HG03442 (cell line): ENCODE measurements at regions not wholly inside any gene's neighbourhood (a gene's known extent, or its start where the extent isn't known, plus 50 kb on each side); places are given as distances from the start of the nearest gene placed in this dataset.
"Not testable (repeated sequence)": the region's sequence is repeated elsewhere in the genome, so short reads cannot be mapped to it uniquely, and the experiment has no call there.

Experiments
- ATAC-seq: cut with Tn5 transposase; IDR thresholded peaks from one replicate; pipeline ENCODE4 v1.9.1; 2021; ENCODE audit warnings: mild to moderate bottlenecking, moderate library complexity; ENCODE audit not compliant: unreplicated experiment

- ATAC-seq = no peak
Measured at GRCh38 chr6:156689656-156690055, 87.5 kb upstream of the ARID1B start.

- no peak for ATAC-seq
Measured at GRCh38 chr6:156688620-156688971, 88.6 kb upstream of the ARID1B start.

- ATAC-seq = no peak
Measured at GRCh38 chr6:156687789-156688619, 89.2 kb upstream of the ARID1B start.

GRCh38 chr6:156686995-156687788 is 90.0 kb upstream of the ARID1B start:
- peak; percentile 64 for ATAC-seq

GRCh38 chr6:156686301-156686994 is 90.7 kb upstream of the ARID1B start:
- peak; percentile 10 for ATAC-seq

GRCh38 chr6:156685823-156686222 is 91.4 kb upstream of the ARID1B start:
- no peak for ATAC-seq

GRCh38 chr6:156683821-156684220 is 93.4 kb upstream of the ARID1B start:
- no peak for ATAC-seq

- no peak for ATAC-seq
Measured at GRCh38 chr6:156676721-156677120, 100.5 kb upstream of the ARID1B start.

GRCh38 chr6:156674197-156674596 is 103.0 kb upstream of the ARID1B start:
- no peak for ATAC-seq

GRCh38 chr6:156670097-156670496 is 107.1 kb upstream of the ARID1B start:
- ATAC-seq = not testable (repeated sequence)

- no peak for ATAC-seq
Measured at GRCh38 chr6:156662025-156662445, 115.1 kb upstream of the ARID1B start.

GRCh38 chr6:156660389-156660788 is 116.8 kb upstream of the ARID1B start:
- no peak for ATAC-seq

- ATAC-seq = no peak
Measured at GRCh38 chr6:156659822-156660198, 117.4 kb upstream of the ARID1B start.

GRCh38 chr6:156658966-156659821 is 118.0 kb upstream of the ARID1B start:
- no peak for ATAC-seq

- ATAC-seq = no peak
Measured at GRCh38 chr6:156658186-156658965, 118.8 kb upstream of the ARID1B start.

GRCh38 chr6:156657296-156657695 is 119.9 kb upstream of the ARID1B start:
- no peak for ATAC-seq

GRCh38 chr6:156654919-156655918 is 122.0 kb upstream of the ARID1B start:
- no peak for ATAC-seq

GRCh38 chr6:156652231-156652750 is 124.9 kb upstream of the ARID1B start:
- no peak for ATAC-seq
